ENCODE measurements at regions not wholly inside any gene's neighbourhood (a gene's known extent, or its start where the extent isn't known, plus 50 kb on each side); places are given as distances from the start of the nearest gene placed in this dataset.
"Not testable (repeated sequence)": the region's sequence is repeated elsewhere in the genome, so short reads cannot be mapped to it uniquely, and the experiment has no call there.

- no peak for DNase-seq (ENCODE audit: low spot score)
Measured at GRCh38 chr5:10017786-10018185, 231.9 kb downstream of the ATPSCKMT start.

- not testable (repeated sequence) for DNase-seq (ENCODE audit: low spot score)
Measured at GRCh38 chr5:10016559-10016958, 233.1 kb downstream of the ATPSCKMT start.

- not testable (repeated sequence) for DNase-seq (ENCODE audit: low spot score)
Measured at GRCh38 chr5:10015681-10016080, 234.0 kb downstream of the ATPSCKMT start.

- no peak for DNase-seq (ENCODE audit: low spot score)
Measured at GRCh38 chr5:10009802-10010201, 239.9 kb downstream of the ATPSCKMT start.

GRCh38 chr5:9987101-9987500 lies 262.6 kb downstream of the ATPSCKMT start:
- no peak for DNase-seq (ENCODE audit: low spot score)

GRCh38 chr5:9977070-9977469 lies 272.6 kb downstream of the ATPSCKMT start:
- DNase-seq (ENCODE audit: low spot score): no peak

GRCh38 chr5:9976621-9977020 lies 273.1 kb downstream of the ATPSCKMT start:
- no peak for DNase-seq (ENCODE audit: low spot score)

- DNase-seq (ENCODE audit: low spot score): no peak
Measured at GRCh38 chr5:9972059-9972458, 277.6 kb downstream of the ATPSCKMT start.

- DNase-seq (ENCODE audit: low spot score): no peak
Measured at GRCh38 chr5:9971301-9971700, 278.4 kb downstream of the ATPSCKMT start.

- DNase-seq (ENCODE audit: low spot score): no peak
Measured at GRCh38 chr5:9958914-9959313, 290.8 kb downstream of the ATPSCKMT start.

GRCh38 chr5:9957214-9957613 lies 292.5 kb downstream of the ATPSCKMT start:
- DNase-seq (ENCODE audit: low spot score): no peak

- no peak for DNase-seq (ENCODE audit: low spot score)
Measured at GRCh38 chr5:9956725-9957124, 293.0 kb downstream of the ATPSCKMT start.

GRCh38 chr5:9955586-9955985 lies 294.1 kb downstream of the ATPSCKMT start:
- no peak for DNase-seq (ENCODE audit: low spot score)

- no peak for DNase-seq (ENCODE audit: low spot score)
Measured at GRCh38 chr5:9954869-9955268, 294.8 kb downstream of the ATPSCKMT start.

- no peak for DNase-seq (ENCODE audit: low spot score)
Measured at GRCh38 chr5:9953691-9954090, 296.0 kb downstream of the ATPSCKMT start.

GRCh38 chr5:9951865-9952516 lies 297.7 kb downstream of the ATPSCKMT start:
- no peak for DNase-seq (ENCODE audit: low spot score)

- no peak for DNase-seq (ENCODE audit: low spot score)
Measured at GRCh38 chr5:9947944-9948343, 301.7 kb downstream of the ATPSCKMT start.

- no peak for DNase-seq (ENCODE audit: low spot score)
Measured at GRCh38 chr5:9947225-9947714, 302.4 kb downstream of the ATPSCKMT start.

GRCh38 chr5:9932770-9933169 lies 302.6 kb upstream of the TAS2R1 start:
- no peak for DNase-seq (ENCODE audit: low spot score)

GRCh38 chr5:9930156-9930555 lies 300.0 kb upstream of the TAS2R1 start:
- no peak for DNase-seq (ENCODE audit: low spot score)

- DNase-seq (ENCODE audit: low spot score): no peak
Measured at GRCh38 chr5:9928326-9928725, 298.2 kb upstream of the TAS2R1 start.

- DNase-seq (ENCODE audit: low spot score): no peak
Measured at GRCh38 chr5:9927521-9927997, 297.4 kb upstream of the TAS2R1 start.

- no peak for DNase-seq (ENCODE audit: low spot score)
Measured at GRCh38 chr5:9927106-9927505, 297.0 kb upstream of the TAS2R1 start.

- DNase-seq (ENCODE audit: low spot score): no peak
Measured at GRCh38 chr5:9924614-9925013, 294.5 kb upstream of the TAS2R1 start.
